Type B pancreatic cell (in vitro differentiated cells): ENCODE measurements at regions not wholly inside any gene's neighbourhood (a gene's known extent, or its start where the extent isn't known, plus 50 kb on each side); places are given as distances from the start of the nearest gene placed in this dataset.
A peak's percentile ranks its signal among the peaks of the same experiment; 100 is the strongest.

Experiments used
- DNase-seq: peaks from one replicate; pipeline ENCODE4 v3.0.0; 2021; ENCODE audit warnings: mixed read lengths; ENCODE audit not compliant: unreplicated experiment; ENCODE audit errors: extremely low spot score
- H3K27ac Mint-ChIP-seq: 2 replicates; pipeline ENCODE4 v1.8.0; 2021; ENCODE audit warnings: mild to moderate bottlenecking, mixed read lengths
- H3K27me3 Mint-ChIP-seq: 2 replicates; pipeline ENCODE4 v1.8.0; 2021; ENCODE audit warnings: mixed read lengths
- H3K36me3 Mint-ChIP-seq: 2 replicates; pipeline ENCODE4 v1.8.0; 2021; ENCODE audit warnings: mixed read lengths
- H3K4me1 Mint-ChIP-seq: one replicate; pipeline ENCODE4 v1.8.0; 2021; ENCODE audit warnings: mixed read lengths; ENCODE audit not compliant: unreplicated experiment
- H3K4me3 Mint-ChIP-seq: 2 replicates; pipeline ENCODE4 v1.8.0; 2021; ENCODE audit warnings: mild to moderate bottlenecking, mixed read lengths
- H3K9me3 Mint-ChIP-seq: 2 replicates; pipeline ENCODE4 v1.8.0; 2021; ENCODE audit warnings: mixed read lengths
- TF ChIP-seq, protein P1 (sequence below): fragments of 200-600 bp; sonication (generic); conservative IDR thresholded peaks from 2 replicates; pipeline ENCODE4 v1.5.0; 2021; ENCODE audit warnings: antibody characterized with exemption, mild to moderate bottlenecking

DNA sequence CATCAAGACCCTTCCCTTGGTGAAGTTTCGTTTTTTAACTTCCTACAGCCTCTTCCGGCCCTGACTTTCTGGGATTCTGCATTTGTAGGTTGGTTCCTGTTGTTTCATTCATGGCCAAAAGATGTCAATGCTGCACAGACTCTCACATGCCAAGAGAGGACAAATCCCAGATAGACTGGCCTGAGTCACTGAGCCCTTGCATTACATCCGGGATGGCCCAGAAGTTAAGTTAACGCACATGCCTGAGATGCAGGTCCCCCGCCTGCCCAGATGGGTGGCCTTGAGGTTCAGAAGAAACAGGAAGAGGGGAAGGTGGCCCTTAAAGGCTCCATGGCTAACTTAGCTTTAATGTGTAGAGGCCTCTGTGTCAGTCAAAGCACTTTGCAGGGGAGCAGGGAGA lies 51.6 kb upstream of the SRGAP3 start:
- TF ChIP-seq, protein P1, sequence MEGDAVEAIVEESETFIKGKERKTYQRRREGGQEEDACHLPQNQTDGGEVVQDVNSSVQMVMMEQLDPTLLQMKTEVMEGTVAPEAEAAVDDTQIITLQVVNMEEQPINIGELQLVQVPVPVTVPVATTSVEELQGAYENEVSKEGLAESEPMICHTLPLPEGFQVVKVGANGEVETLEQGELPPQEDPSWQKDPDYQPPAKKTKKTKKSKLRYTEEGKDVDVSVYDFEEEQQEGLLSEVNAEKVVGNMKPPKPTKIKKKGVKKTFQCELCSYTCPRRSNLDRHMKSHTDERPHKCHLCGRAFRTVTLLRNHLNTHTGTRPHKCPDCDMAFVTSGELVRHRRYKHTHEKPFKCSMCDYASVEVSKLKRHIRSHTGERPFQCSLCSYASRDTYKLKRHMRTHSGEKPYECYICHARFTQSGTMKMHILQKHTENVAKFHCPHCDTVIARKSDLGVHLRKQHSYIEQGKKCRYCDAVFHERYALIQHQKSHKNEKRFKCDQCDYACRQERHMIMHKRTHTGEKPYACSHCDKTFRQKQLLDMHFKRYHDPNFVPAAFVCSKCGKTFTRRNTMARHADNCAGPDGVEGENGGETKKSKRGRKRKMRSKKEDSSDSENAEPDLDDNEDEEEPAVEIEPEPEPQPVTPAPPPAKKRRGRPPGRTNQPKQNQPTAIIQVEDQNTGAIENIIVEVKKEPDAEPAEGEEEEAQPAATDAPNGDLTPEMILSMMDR, result no peak
- Mint-ChIP-seq H3K36me3 (no peaks in the 10 kb centered on the region), H3K4me1 (peaks cover 17% of the 10 kb centered on the region), H3K4me3 (no peak overlapping the region), H3K27ac (no peak overlapping the region), H3K27me3 (peaks cover 4% of the 10 kb centered on the region), H3K9me3 (peaks cover 6% of the 10 kb centered on the region)
- no peak for DNase-seq

DNA sequence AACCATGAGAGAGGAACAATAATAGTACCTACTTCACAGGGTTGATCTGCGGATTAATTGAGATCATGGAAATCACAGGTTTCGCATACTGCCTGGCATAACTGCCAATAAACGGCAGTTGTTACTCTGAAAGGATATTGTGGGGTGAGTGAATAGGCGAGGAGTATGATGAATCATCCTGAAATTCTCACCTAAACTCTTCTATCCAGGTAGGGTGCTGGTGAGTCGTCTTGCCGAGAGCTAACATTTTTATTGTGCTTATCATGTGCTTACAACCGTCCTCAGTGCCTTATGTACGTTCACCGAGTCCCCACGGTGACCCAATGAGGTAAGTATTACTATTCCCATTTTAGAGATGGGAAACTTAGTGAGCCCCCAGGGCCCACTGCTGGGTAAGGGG lies 52.4 kb upstream of the SRGAP3 start:
- H3K4me3 Mint-ChIP-seq, result peak overlapping the region; percentile 81
- peaks cover 6% of the 10 kb centered on the region for H3K9me3 Mint-ChIP-seq
- peaks cover 17% of the 10 kb centered on the region for H3K4me1 Mint-ChIP-seq
- peaks cover 4% of the 10 kb centered on the region for H3K27me3 Mint-ChIP-seq
- no peak overlapping the region for H3K27ac Mint-ChIP-seq
- TF ChIP-seq, protein P1, result no peak
- DNase-seq, result no peak
- H3K36me3 Mint-ChIP-seq, result no peaks in the 10 kb centered on the region

DNA sequence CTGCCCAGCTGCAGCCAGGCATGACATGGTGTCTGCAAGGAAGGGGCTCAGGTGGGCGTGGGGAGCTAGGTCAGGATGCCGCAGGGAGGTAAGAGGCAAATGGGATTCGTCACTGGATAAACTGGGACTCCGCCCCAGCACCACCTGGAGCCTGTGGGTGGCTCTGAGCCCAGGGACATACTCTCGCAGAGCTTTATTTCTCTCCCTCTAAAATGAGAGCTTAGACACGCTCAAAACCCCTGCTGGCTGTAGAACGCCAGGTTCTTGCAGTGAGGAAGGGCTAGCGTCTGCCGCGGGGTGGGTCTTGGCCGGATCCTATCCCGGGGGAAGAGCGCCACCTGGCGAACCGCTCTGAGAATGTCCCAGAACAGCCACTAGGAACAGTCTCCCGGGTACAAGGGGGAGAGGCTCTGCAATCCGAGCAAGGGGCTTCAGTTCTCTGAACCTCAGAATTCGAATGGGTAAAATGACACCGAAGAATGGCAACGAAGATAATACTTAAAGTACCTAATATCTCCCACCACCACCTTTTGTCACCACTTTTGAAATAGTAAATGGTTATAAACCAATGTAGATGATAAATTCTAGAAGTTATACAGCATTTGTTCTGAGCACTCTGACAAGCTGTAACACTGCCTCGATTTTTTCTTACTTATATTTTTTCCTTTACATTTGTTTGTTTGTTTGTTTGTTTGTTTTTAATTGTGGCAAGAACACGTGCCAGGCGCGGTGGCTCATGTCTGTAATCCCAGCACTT lies 53.2 kb upstream of the SRGAP3 start:
- Mint-ChIP-seq H3K9me3 (peaks cover 6% of the 10 kb centered on the region), H3K27ac (peak overlapping the region; percentile 32), H3K4me3 (peak overlapping the region; percentile 81), H3K4me1 (peaks cover 21% of the 10 kb centered on the region), H3K27me3 (peaks cover 4% of the 10 kb centered on the region), H3K36me3 (no peaks in the 10 kb centered on the region)
- peak; percentile 92 for DNase-seq
- TF ChIP-seq, protein P1, result peak; percentile 96

DNA sequence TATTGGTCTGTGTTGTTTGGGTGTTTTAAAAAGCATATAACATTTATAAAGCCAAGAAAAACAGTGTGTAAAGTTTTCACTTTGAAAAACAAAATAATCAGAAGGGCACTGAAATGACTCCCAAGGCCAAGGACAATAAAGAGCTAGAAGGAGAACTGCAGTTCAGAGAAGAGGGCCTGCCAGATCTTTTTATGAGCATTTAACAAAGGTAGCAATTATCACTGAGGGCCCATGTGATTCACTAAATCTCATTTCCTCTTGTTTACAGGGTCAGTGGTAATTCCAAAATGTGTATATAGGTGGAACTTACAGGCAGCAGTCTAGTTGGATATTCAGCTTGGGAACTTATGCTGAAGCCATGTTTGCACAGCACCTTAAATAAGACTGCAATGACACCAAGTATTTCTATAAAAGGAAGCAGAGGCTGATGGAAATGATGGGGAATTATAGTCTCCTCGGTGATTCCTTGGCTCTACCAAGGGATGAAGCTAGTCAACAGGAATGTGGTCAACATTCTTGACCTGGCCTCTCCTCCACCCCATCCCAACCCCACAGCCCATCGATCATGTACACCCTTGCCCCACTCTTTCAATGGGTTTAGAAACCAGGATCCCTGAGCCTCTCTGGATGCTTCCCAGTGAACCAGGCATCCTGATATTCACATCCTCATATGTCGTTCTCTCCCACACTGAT lies 54.4 kb upstream of the THUMPD3 start:
- TF ChIP-seq, protein P1, result no peak
- no peak for DNase-seq
- Mint-ChIP-seq H3K4me1 (peaks cover 11% of the 10 kb centered on the region), H3K4me3 (no peak overlapping the region), H3K36me3 (no peaks in the 10 kb centered on the region), H3K27me3 (no peaks in the 10 kb centered on the region), H3K27ac (no peak overlapping the region), H3K9me3 (no peaks in the 10 kb centered on the region)

DNA sequence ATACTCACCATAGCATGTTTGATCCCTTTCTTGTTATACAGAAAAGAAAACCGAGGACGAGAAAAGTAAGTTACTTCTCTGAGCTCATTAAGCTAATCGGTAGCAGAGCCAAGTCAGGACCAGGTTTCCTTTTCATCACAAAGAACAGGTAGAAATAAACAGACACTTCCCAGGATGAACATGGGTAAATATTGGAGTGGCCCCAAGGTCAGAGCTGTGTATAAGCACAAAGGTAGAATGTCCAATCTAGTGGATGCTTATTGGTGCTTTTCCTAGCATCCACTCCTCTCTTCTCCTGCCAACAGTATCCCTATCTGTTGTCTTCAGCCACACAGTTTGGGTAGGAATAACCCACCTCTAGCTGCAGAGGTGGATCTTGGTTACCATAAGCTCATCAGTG lies 52.8 kb upstream of the THUMPD3 start:
- Mint-ChIP-seq H3K4me3 (no peak overlapping the region), H3K27ac (no peak overlapping the region), H3K9me3 (no peaks in the 10 kb centered on the region), H3K36me3 (no peaks in the 10 kb centered on the region), H3K27me3 (no peaks in the 10 kb centered on the region), H3K4me1 (peaks cover 11% of the 10 kb centered on the region)
- TF ChIP-seq, protein P1, result no peak
- no peak for DNase-seq
